ENCODE measurements at regions not wholly inside any gene's neighbourhood (a gene's known extent, or its start where the extent isn't known, plus 50 kb on each side); places are given as distances from the start of the nearest gene placed in this dataset.

DNA sequence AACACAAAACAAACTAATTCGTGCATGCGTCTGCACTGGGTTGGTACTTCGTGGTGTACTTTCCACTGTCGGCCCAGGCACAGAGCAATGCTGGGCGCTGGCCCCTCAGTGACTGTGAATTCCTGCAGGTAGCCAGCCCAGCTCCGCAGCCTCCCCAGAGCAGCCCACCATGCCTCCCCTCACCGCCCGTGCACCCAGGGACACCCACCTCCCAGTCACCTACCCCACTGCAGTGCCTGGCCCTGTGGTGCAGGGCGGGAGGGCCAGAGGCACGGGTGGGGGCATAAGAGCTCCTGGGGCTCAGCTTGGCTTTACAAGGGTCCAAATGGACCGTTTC is 93.1 kb upstream of the ZNF507 start:
- no peak for TF ChIP-seq EZH2phosphoT487 (IDR thresholded peaks at IDR 0.05; ENCODE audit: low read depth, severe bottlenecking, unreplicated experiment)
- TF ChIP-seq, protein P1, sequence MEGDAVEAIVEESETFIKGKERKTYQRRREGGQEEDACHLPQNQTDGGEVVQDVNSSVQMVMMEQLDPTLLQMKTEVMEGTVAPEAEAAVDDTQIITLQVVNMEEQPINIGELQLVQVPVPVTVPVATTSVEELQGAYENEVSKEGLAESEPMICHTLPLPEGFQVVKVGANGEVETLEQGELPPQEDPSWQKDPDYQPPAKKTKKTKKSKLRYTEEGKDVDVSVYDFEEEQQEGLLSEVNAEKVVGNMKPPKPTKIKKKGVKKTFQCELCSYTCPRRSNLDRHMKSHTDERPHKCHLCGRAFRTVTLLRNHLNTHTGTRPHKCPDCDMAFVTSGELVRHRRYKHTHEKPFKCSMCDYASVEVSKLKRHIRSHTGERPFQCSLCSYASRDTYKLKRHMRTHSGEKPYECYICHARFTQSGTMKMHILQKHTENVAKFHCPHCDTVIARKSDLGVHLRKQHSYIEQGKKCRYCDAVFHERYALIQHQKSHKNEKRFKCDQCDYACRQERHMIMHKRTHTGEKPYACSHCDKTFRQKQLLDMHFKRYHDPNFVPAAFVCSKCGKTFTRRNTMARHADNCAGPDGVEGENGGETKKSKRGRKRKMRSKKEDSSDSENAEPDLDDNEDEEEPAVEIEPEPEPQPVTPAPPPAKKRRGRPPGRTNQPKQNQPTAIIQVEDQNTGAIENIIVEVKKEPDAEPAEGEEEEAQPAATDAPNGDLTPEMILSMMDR (IDR thresholded peaks at IDR 0.05; ENCODE audit: poor library complexity) = no peak
